Prostate gland (tissue), 2 donors: ENCODE measurements at regions not wholly inside any gene's neighbourhood (a gene's known extent, or its start where the extent isn't known, plus 50 kb on each side); places are given as distances from the start of the nearest gene placed in this dataset.

Source experiments
- DNase-seq: peaks from one replicate; pipeline ENCODE4 v3.0.0-alpha.2; 2019; ENCODE audit warnings: low spot score
- H3K27ac ChIP-seq, 2 donors: fragments of 200-600 bp; sonication (generic); 2 replicates each; pipeline ENCODE4 v1.5.1; 2017 to 2019
- H3K27me3 ChIP-seq: fragments of 200-600 bp; sonication (generic); replicated peaks from 2 replicates; pipeline ENCODE4 v1.5.1; 2019; ENCODE audit not compliant: insufficient read depth
- H3K36me3 ChIP-seq, 2 donors: fragments of 200-600 bp; sonication (generic); 1 replicate in 1 of 2; 2 replicates in 1 of 2; pipeline versions ENCODE4 v1.5.1 to v1.8.1; 2017 to 2019
- H3K4me1 ChIP-seq: fragments of 200-600 bp; sonication (generic); replicated peaks from 2 replicates; pipeline ENCODE4 v1.5.1; 2019
- H3K4me3 ChIP-seq, 2 donors: fragments of 200-600 bp; sonication (generic); 2 replicates each; pipeline ENCODE4 v1.5.1; 2017 to 2019
- H3K9me3 ChIP-seq: fragments of 200-600 bp; sonication (generic); 2 replicates; pipeline ENCODE4 v1.5.1; 2017
- CTCF ChIP-seq, 4 experiments: fragments of 200-600 bp in 2 of 4; fragments of 450-650 bp in 2 of 4; sonication (generic) in 2 of 4; IDR thresholded peaks; 1 replicate in 3 of 4; 2 replicates in 1 of 4; pipeline ENCODE4 v1.5.1; 2016 to 2019; ENCODE audit warnings: antibody characterized with exemption in 4 of 4, mild to moderate bottlenecking in 2 of 4, moderate library complexity in 2 of 4
- POLR2A ChIP-seq: fragments of 450-650 bp; IDR thresholded peaks from one replicate; pipeline ENCODE4 v1.6.1; 2016; ENCODE audit warnings: antibody characterized with exemption, mild to moderate bottlenecking
- POLR2AphosphoS5 ChIP-seq: sonication (generic); formaldehyde crosslinking; IDR thresholded peaks from one replicate; pipeline ENCODE4 v1.6.1; 2017; ENCODE audit warnings: antibody characterized with exemption
- WGBS: methylation state at CpG from one replicate; pipeline ENCODE4 v1.1.5; 2018; 5-methylcytosine and 5-hydroxymethylcytosine counted together
- intact Hi-C: fragments of 100-400 bp; cut with DNase I; formaldehyde crosslinking; loops from one replicate; pipeline ENCODE4 v1.14.2; 2022

GRCh38 chr9:75230469-75230868 is 142.2 kb downstream of the OSTF1 start:
- peaks cover 13% of the 10 kb centered on the region for H3K4me1 ChIP-seq
- intact Hi-C loops: no loop called here
- H3K36me3 ChIP-seq: no peaks in the 10 kb centered on the region
- no peaks in the 10 kb centered on the region for H3K27me3 ChIP-seq
- H3K9me3 ChIP-seq: no peaks in the 10 kb centered on the region
- no peak for DNase-seq
- H3K4me3 ChIP-seq: no peak overlapping the region
- WGBS: 65% methylated on average over 3 of the region's 3 CpGs
- H3K27ac ChIP-seq: peak overlapping the region; percentile 84 to 86
- TF ChIP-seq POLR2AphosphoS5 (no peak), CTCF (IDR thresholded peaks at IDR 0.05) (no peak), POLR2A (no peak)

- H3K4me3 ChIP-seq: no peak overlapping the region
- no peaks in the 10 kb centered on the region for H3K36me3 ChIP-seq
- TF ChIP-seq POLR2A (no peak), CTCF (IDR thresholded peaks at IDR 0.05) (no peak), POLR2AphosphoS5 (peak; percentile 25)
- intact Hi-C loops: no loop called here
- WGBS: 39% methylated on average over 2 of the region's 2 CpGs
- H3K27ac ChIP-seq: peak overlapping the region; percentile 84 to 86
- no peaks in the 10 kb centered on the region for H3K27me3 ChIP-seq
- no peaks in the 10 kb centered on the region for H3K9me3 ChIP-seq
- peaks cover 13% of the 10 kb centered on the region for H3K4me1 ChIP-seq
- DNase-seq: no peak
Measured at GRCh38 chr9:75231167-75231566, 142.9 kb downstream of the OSTF1 start.

GRCh38 chr9:75233011-75233410 is 144.7 kb downstream of the OSTF1 start:
- H3K4me1 ChIP-seq: peaks cover 13% of the 10 kb centered on the region
- intact Hi-C loops: no loop called here
- DNase-seq: no peak
- no peaks in the 10 kb centered on the region for H3K36me3 ChIP-seq
- H3K4me3 ChIP-seq: no peak overlapping the region
- no peak for TF ChIP-seq CTCF (IDR thresholded peaks at IDR 0.05)
- TF ChIP-seq POLR2AphosphoS5: no peak
- no peak for TF ChIP-seq POLR2A
- H3K9me3 ChIP-seq: no peaks in the 10 kb centered on the region
- peak overlapping the region; percentile 84 to 86 for H3K27ac ChIP-seq
- 88% methylated on average over 5 of the region's 5 CpGs for WGBS
- H3K27me3 ChIP-seq: no peaks in the 10 kb centered on the region

GRCh38 chr9:75235632-75236031 is 147.3 kb downstream of the OSTF1 start:
- H3K36me3 ChIP-seq: no peaks in the 10 kb centered on the region
- no peak for TF ChIP-seq POLR2AphosphoS5
- TF ChIP-seq CTCF (IDR thresholded peaks at IDR 0.05): no peak
- no peak for TF ChIP-seq POLR2A
- no peak overlapping the region for H3K27ac ChIP-seq
- no peaks in the 10 kb centered on the region for H3K9me3 ChIP-seq
- no peaks in the 10 kb centered on the region for H3K27me3 ChIP-seq
- 92% methylated on average over 2 of the region's 2 CpGs for whole genome bisulfite sequencing
- H3K4me3 ChIP-seq: no peak overlapping the region
- no peak for DNase-seq
- peaks cover 10% of the 10 kb centered on the region for H3K4me1 ChIP-seq
- intact Hi-C loops: no loop called here

GRCh38 chr9:75238311-75238976 is 150.1 kb downstream of the OSTF1 start:
- Histone ChIP-seq H3K4me1 (no peaks in the 10 kb centered on the region), H3K4me3 (no peak overlapping the region), H3K27ac (no peak overlapping the region), H3K27me3 (no peaks in the 10 kb centered on the region), H3K36me3 (no peaks in the 10 kb centered on the region), H3K9me3 (no peaks in the 10 kb centered on the region)
- intact Hi-C loops: loop anchor here (1.0 kb wide), 1 partner anchor 37 kb away; no protein-coding TSS in a partner anchor
- peak; percentile 78 for DNase-seq
- 46% methylated on average over 11 of the region's 11 CpGs for WGBS
- no peak for TF ChIP-seq POLR2A
- TF ChIP-seq POLR2AphosphoS5: peak; percentile 30
- peak; percentile 40 to 91 (median 74) for TF ChIP-seq CTCF (IDR thresholded peaks at IDR 0.05)
